A673 (cell line): ENCODE measurements at regions not wholly inside any gene's neighbourhood (a gene's known extent, or its start where the extent isn't known, plus 50 kb on each side); places are given as distances from the start of the nearest gene placed in this dataset.

ENCODE experiments used
- BruUV-seq: library from RNA; stranded (reverse); fragments of 400-500 nt; replicated peaks from 2 replicates; lab custom pipeline; 2021; lab: Mats Ljungman, UMichigan
- CTCF ChIA-PET: fragments of 300-600 bp; sonication (Branson Sonifier 250); formaldehyde crosslinking; loops from one replicate; lab custom pipeline; 2022; ENCODE audit warnings: antibody characterized with exemption; lab: Charles Lee
- POLR2A ChIA-PET: fragments of 300-600 bp; sonication (Branson Sonifier 250); formaldehyde crosslinking; loops from one replicate; lab custom pipeline; 2022; ENCODE audit warnings: antibody characterized with exemption; ENCODE audit not compliant: low non-redundant PET; lab: Charles Lee
- DNase-seq: peaks from one replicate; pipeline ENCODE4 v3.0.0-alpha.2; 2015; ENCODE audit warnings: low spot score
- H3K27ac ChIP-seq: fragments of 200-600 bp; sonication (generic); 2 replicates; pipeline ENCODE4 v1.5.1; 2016; ENCODE audit warnings: mixed run types, low read depth, mild to moderate bottlenecking, mixed read lengths, antibody characterized with exemption, low read length; ENCODE audit not compliant: poor library complexity, severe bottlenecking
- H3K27me3 ChIP-seq: fragments of 200-600 bp; sonication (generic); replicated peaks from 2 replicates; pipeline ENCODE4 v1.6.1; 2017; ENCODE audit warnings: mixed run types, low read depth, mild to moderate bottlenecking, mixed read lengths, antibody characterized with exemption, low read length; ENCODE audit not compliant: insufficient read depth, poor library complexity
- H3K36me3 ChIP-seq: fragments of 200-600 bp; sonication (generic); 2 replicates; pipeline ENCODE4 v1.6.1; 2016; ENCODE audit warnings: mixed run types, mild to moderate bottlenecking, mixed read lengths, antibody characterized with exemption, low read length; ENCODE audit not compliant: insufficient read depth, poor library complexity, severe bottlenecking
- H3K4me1 ChIP-seq: fragments of 200-600 bp; sonication (generic); 2 replicates; pipeline ENCODE4 v1.6.1; 2017; ENCODE audit warnings: mixed run types, mild to moderate bottlenecking, mixed read lengths, antibody characterized with exemption, low read length; ENCODE audit not compliant: insufficient read depth, poor library complexity, severe bottlenecking
- H3K4me3 ChIP-seq: fragments of 200-600 bp; sonication (generic); 2 replicates; pipeline ENCODE4 v1.5.1; 2016; ENCODE audit warnings: low read depth, mixed run types, mild to moderate bottlenecking, mixed read lengths, low read length; ENCODE audit not compliant: poor library complexity, severe bottlenecking
- H3K9me3 ChIP-seq: fragments of 200-600 bp; sonication (generic); 2 replicates; pipeline ENCODE4 v1.6.1; 2016; ENCODE audit warnings: mixed run types, low read depth, mild to moderate bottlenecking, mixed read lengths, antibody characterized with exemption, low read length; ENCODE audit not compliant: poor library complexity, severe bottlenecking
- CTCF ChIP-seq: fragments of 300-800, 200-600 bp; sonication (generic); conservative IDR thresholded peaks from 2 replicates; pipeline ENCODE4 v1.5.1; 2017; ENCODE audit warnings: low read depth, mild to moderate bottlenecking, antibody characterized with exemption, low read length, moderate library complexity, mixed read lengths
- EZH2 ChIP-seq: fragments of 200-600 bp; sonication (generic); IDR thresholded peaks from 2 replicates; pipeline ENCODE4 v1.6.1; 2017; ENCODE audit warnings: borderline replicate concordance, low read depth, mild to moderate bottlenecking, mixed read lengths, antibody characterized with exemption, low read length; ENCODE audit not compliant: poor library complexity, severe bottlenecking
- intact Hi-C: fragments of 100-400 bp; cut with micrococcal nuclease; formaldehyde crosslinking; loops from one replicate; pipeline ENCODE4 v1.10.0; 2022; ENCODE audit not compliant: unreplicated experiment

GRCh38 chr2:239600650-239601049 is 199.8 kb upstream of the HDAC4 start:
- Histone ChIP-seq H3K27ac (no peak overlapping the region), H3K36me3 (no peaks in the 10 kb centered on the region), H3K4me1 (no peaks in the 10 kb centered on the region), H3K9me3 (no peaks in the 10 kb centered on the region), H3K27me3 (no peaks in the 10 kb centered on the region), H3K4me3 (no peak overlapping the region)
- POLR2A ChIA-PET, result no interaction called here
- intact Hi-C loops, result no loop called here
- no peak for DNase-seq
- TF ChIP-seq CTCF, result no peak
- no peak for TF ChIP-seq EZH2
- BruUV-seq, result no TSS peak
- CTCF ChIA-PET, result no interaction called here

- ChIA-PET POLR2A (no interaction called here), CTCF (no interaction called here)
- Histone ChIP-seq H3K4me3 (no peak overlapping the region), H3K4me1 (no peaks in the 10 kb centered on the region), H3K27ac (no peak overlapping the region), H3K27me3 (no peaks in the 10 kb centered on the region), H3K36me3 (no peaks in the 10 kb centered on the region), H3K9me3 (no peaks in the 10 kb centered on the region)
- no peak for DNase-seq
- BruUV-seq, result no TSS peak
- intact Hi-C loops, result no loop called here
- TF ChIP-seq CTCF (no peak), EZH2 (no peak)
Measured at GRCh38 chr2:239600001-239600593, 199.3 kb upstream of the HDAC4 start.

GRCh38 chr2:239599299-239599698 is 198.5 kb upstream of the HDAC4 start:
- TF ChIP-seq EZH2 (no peak), CTCF (no peak)
- Histone ChIP-seq H3K4me1 (no peaks in the 10 kb centered on the region), H3K4me3 (no peak overlapping the region), H3K9me3 (no peaks in the 10 kb centered on the region), H3K27me3 (no peaks in the 10 kb centered on the region), H3K27ac (no peak overlapping the region), H3K36me3 (no peaks in the 10 kb centered on the region)
- no TSS peak for BruUV-seq
- no peak for DNase-seq
- intact Hi-C loops, result no loop called here
- ChIA-PET CTCF (no interaction called here), POLR2A (no interaction called here)
